Testis (tissue), 2 donors: ENCODE measurements at regions not wholly inside any gene's neighbourhood (a gene's known extent, or its start where the extent isn't known, plus 50 kb on each side); places are given as distances from the start of the nearest gene placed in this dataset.
"Not testable (repeated sequence)": the region's sequence is repeated elsewhere in the genome, so short reads cannot be mapped to it uniquely, and the experiment has no call there.

ENCODE experiments used
- DNase-seq: peaks from one replicate; pipeline ENCODE4 v3.0.0-alpha.2; 2019
- H3K27ac ChIP-seq, 2 donors: fragments of 200-600 bp; sonication (generic); one replicate each; pipeline ENCODE4 v1.5.1; 2019
- H3K27me3 ChIP-seq: fragments of 200-600 bp; sonication (generic); one replicate; pipeline ENCODE4 v1.5.1; 2019
- H3K36me3 ChIP-seq: fragments of 200-600 bp; sonication (generic); one replicate; pipeline ENCODE4 v1.5.1; 2017; ENCODE audit warnings: low read depth; ENCODE audit errors: missing control alignments
- H3K4me1 ChIP-seq: fragments of 200-600 bp; sonication (generic); one replicate; pipeline ENCODE4 v1.5.1; 2019
- H3K4me3 ChIP-seq, 2 donors: fragments of 200-600 bp; sonication (generic); one replicate each; pipeline ENCODE4 v1.5.1; 2017 to 2019
- H3K9me3 ChIP-seq: fragments of 200-600 bp; sonication (generic); one replicate; pipeline ENCODE4 v1.5.1; 2017
- CTCF ChIP-seq, 3 experiments: fragments of 450-650 bp in 2 of 3; fragments of 200-600 bp in 1 of 3; sonication (generic) in 1 of 3; IDR thresholded peaks; one replicate each; pipeline ENCODE4 v1.5.1; 2016 to 2019; ENCODE audit warnings: antibody characterized with exemption in 3 of 3, mild to moderate bottlenecking in 2 of 3, moderate library complexity in 1 of 3
- POLR2A ChIP-seq: fragments of 450-650 bp; IDR thresholded peaks from one replicate; pipeline ENCODE4 v1.6.1; 2017; ENCODE audit warnings: antibody characterized with exemption, mild to moderate bottlenecking, moderate library complexity
- WGBS, 2 donors: methylation state at CpG; one replicate each; pipeline ENCODE4 v1.1.5; 2018; 5-methylcytosine and 5-hydroxymethylcytosine counted together
- intact Hi-C: fragments of 100-400 bp; cut with DNase I; formaldehyde crosslinking; loops from one replicate; pipeline ENCODE4 v1.15.1; 2023; ENCODE audit warnings: low total_unique reads

GRCh38 chr5:89324990-89325389 is 442.0 kb upstream of the MEF2C start:
- DNase-seq: no peak
- intact Hi-C loops: no loop called here
- Histone ChIP-seq H3K27ac (no peak overlapping the region), H3K27me3 (no peaks in the 10 kb centered on the region), H3K4me3 (no peak overlapping the region), H3K36me3 (no peaks in the 10 kb centered on the region), H3K9me3 (no peaks in the 10 kb centered on the region), H3K4me1 (no peaks in the 10 kb centered on the region)
- TF ChIP-seq CTCF (IDR thresholded peaks at IDR 0.05): no peak
- no peak for TF ChIP-seq POLR2A

GRCh38 chr5:89320421-89321277 is 437.7 kb upstream of the MEF2C start:
- WGBS, 2 donors: 81 to 82% methylated on average over 3 of the region's 3 CpGs
- no peak overlapping the region for H3K4me3 ChIP-seq
- H3K27me3 ChIP-seq: no peaks in the 10 kb centered on the region
- intact Hi-C loops: no loop called here
- TF ChIP-seq CTCF (IDR thresholded peaks at IDR 0.05) (no peak), POLR2A (no peak)
- no peaks in the 10 kb centered on the region for H3K9me3 ChIP-seq
- DNase-seq: no peak
- H3K27ac ChIP-seq: no peak overlapping the region
- no peaks in the 10 kb centered on the region for H3K36me3 ChIP-seq
- no peaks in the 10 kb centered on the region for H3K4me1 ChIP-seq

GRCh38 chr5:89317838-89318237 is 434.9 kb upstream of the MEF2C start:
- H3K27ac ChIP-seq, H3K27me3 ChIP-seq, H3K4me1 ChIP-seq, DNase-seq, H3K9me3 ChIP-seq, intact Hi-C loops, H3K36me3 ChIP-seq, H3K4me3 ChIP-seq: not testable (repeated sequence)
- WGBS, 2 donors: 68 to 78% methylated on average over 20 of the region's 20 CpGs

DNA sequence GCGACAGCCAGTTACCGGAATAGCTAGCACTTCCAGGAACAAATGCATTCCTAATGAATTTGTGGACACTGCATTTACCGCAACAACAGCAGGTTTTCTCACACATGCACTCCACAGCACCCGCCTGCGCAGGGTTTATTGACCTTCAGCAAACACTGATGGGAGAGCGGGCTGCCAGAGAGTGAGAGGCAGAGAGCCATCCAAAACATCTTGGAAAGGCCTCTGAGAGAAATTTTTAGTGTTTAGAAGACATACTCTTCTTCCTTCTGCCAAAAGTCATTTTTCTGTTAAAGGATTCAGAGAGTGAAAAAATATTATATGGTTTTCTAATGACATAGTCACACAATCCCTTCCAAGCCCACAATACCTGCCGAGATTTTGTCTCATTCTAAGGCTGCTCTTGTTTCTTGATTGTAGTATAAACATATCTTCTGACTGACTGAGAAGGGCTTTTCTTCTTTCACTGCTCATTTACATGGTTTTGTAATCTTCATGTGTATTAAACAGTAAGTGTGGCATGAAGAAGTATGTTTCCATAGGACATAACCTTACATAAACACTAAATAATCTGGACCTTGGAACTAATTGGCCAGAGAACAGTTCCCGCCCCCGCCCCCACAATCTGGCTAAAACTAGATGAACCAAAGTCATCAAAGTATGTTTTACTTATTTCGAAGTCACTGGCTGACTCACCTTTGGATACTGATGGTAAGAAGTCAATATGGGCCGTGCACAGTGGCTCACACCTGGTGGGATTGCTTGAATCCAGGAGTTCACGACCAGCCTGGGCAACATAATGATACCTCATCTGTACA is 432.5 kb upstream of the MEF2C start:
- DNase-seq: peak; percentile 35
- intact Hi-C loops: no loop called here
- Histone ChIP-seq H3K36me3 (no peaks in the 10 kb centered on the region), H3K27ac (no peak overlapping the region), H3K4me1 (no peaks in the 10 kb centered on the region), H3K4me3 (no peak overlapping the region), H3K9me3 (no peaks in the 10 kb centered on the region), H3K27me3 (no peaks in the 10 kb centered on the region)
- 64 to 67% methylated on average over 12 of the region's 12 CpGs for WGBS, 2 donors
- TF ChIP-seq CTCF (IDR thresholded peaks at IDR 0.05): no peak
- TF ChIP-seq POLR2A: no peak

DNA sequence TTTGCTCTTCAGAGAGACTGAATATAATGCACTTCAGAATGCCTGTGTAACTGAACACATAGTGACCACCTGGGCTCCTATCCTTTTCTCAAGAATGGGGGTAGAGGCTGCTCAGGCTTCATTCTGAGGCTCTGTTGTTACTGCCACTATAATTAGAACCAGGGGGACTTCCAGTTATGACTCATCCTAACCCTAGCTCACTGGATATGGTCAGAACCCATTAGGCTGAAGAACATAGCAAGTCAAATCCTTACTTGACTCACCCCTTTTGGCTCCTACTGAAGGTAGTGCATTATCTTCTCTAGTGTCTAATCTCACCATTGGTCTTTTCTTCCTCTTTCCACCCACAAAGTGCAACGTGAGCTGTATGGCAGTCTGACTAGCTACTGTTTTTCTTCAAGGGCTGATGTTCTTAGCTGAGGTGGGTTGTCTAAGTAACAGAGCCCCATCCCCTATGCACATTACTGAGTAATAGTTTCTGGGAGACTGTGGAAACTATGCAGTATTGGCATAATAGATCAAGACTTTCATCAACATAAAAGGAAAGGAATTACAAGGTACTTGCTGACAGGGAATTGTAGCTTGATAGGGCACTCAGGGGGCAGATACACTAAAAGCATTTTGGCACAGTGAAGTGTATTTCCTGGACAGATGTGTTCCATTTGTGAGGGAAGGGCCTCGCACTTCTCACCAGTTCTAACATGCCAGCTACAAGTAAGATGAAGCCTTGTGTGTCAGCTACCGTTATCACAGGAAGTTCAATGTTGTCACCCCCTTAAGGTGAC is 431.0 kb upstream of the MEF2C start:
- WGBS, 2 donors: 49 to 54% methylated on average over 3 of the region's 3 CpGs
- H3K4me1 ChIP-seq: no peaks in the 10 kb centered on the region
- no peak overlapping the region for H3K27ac ChIP-seq
- no peaks in the 10 kb centered on the region for H3K9me3 ChIP-seq
- no peak for TF ChIP-seq CTCF (IDR thresholded peaks at IDR 0.05)
- no peak for TF ChIP-seq POLR2A
- no peak overlapping the region for H3K4me3 ChIP-seq
- no peak for DNase-seq
- H3K27me3 ChIP-seq: no peaks in the 10 kb centered on the region
- H3K36me3 ChIP-seq: no peaks in the 10 kb centered on the region
- intact Hi-C loops: no loop called here
